ENCODE measurements at regions not wholly inside any gene's neighbourhood (a gene's known extent, or its start where the extent isn't known, plus 50 kb on each side); places are given as distances from the start of the nearest gene placed in this dataset.

DNA sequence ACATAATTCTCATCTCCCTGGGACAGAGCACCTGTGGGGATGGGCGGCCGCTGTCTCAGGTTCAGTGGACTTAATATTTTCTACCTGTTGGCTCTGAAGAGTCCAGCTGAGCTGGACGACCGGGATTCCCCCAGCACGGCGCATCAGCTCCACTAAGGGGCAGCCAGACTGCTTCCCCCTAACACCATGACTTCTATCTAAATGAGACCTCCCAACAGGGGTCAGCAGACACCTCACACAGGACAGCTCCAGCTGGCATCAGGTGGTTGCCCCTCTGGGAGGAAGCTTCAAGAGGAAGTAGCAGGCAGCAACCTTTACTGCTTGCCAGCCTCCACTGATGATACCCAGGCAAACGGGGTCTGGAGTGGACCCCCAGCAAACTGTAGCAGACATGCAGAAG is 226.0 kb upstream of the DSEL start:
- TF ChIP-seq POU5F1 (IDR thresholded peaks at IDR 0.05; ENCODE audit: low read depth, low read length), result no peak
- TF ChIP-seq RAD21 (IDR thresholded peaks at IDR 0.05 in 1 of 2, conservative IDR thresholded peaks at IDR 0.05 in 1 of 2; ENCODE audit: low read depth in 2 of 2, low read length in 2 of 2), result peak in 1 of 2 experiments; percentile 23; a peak in 1 of 4 replicates
- Histone ChIP-seq H3K23me2 (ENCODE audit: low read depth, low read length) (no peaks in the 10 kb centered on the region), H3K4me2 (ENCODE audit: insufficient read depth in 1 of 2, low read depth in 2 of 2, low read length in 2 of 2) (no peak overlapping the region), H3K27ac (ENCODE audit: low read depth, low read length) (no peak overlapping the region), H3K14ac (ENCODE audit: insufficient read length) (no peak overlapping the region), H3K4me3 (ENCODE audit: extremely low read depth in 1 of 4, insufficient read depth in 2 of 4, low read depth in 3 of 4, low read length in 4 of 4) (no peak overlapping the region), H4K91ac (replicated peaks; ENCODE audit: insufficient read length, low read length) (no peak overlapping the region), H4K8ac (ENCODE audit: extremely low read depth, insufficient read depth, low read length) (no peak overlapping the region), H2BK120ac (replicated peaks; ENCODE audit: low read depth, low read length) (no peak overlapping the region), H4K20me1 (replicated peaks in 1 of 2; ENCODE audit: control insufficient read depth in 1 of 2, insufficient read depth in 2 of 2, low read length in 2 of 2) (no peaks in the 10 kb centered on the region), H3K23ac (ENCODE audit: insufficient read length) (no peak overlapping the region), H2AFZ (ENCODE audit: low read length) (no peak overlapping the region), H2BK12ac (ENCODE audit: low read depth, low read length) (no peak overlapping the region), H4K5ac (ENCODE audit: insufficient read length, low read depth, low read length) (no peak overlapping the region), H3K27me3 (replicated peaks in 1 of 4; ENCODE audit: control insufficient read depth in 3 of 4, extremely low read depth in 1 of 4, insufficient read depth in 3 of 4, low read length in 3 of 4) (no peaks in the 10 kb centered on the region), H3K79me2 (ENCODE audit: control insufficient read depth in 1 of 2, insufficient read depth in 2 of 2, low read length in 2 of 2) (no peaks in the 10 kb centered on the region), H3K79me1 (ENCODE audit: low read depth, low read length) (no peaks in the 10 kb centered on the region), H3K9me3 (ENCODE audit: insufficient read depth in 2 of 2, low read depth in 1 of 2, low read length in 1 of 2) (no peaks in the 10 kb centered on the region), H2BK5ac (ENCODE audit: low read depth, low read length) (no peak overlapping the region), H3K18ac (ENCODE audit: extremely low read depth, low read length) (no peak overlapping the region), H2AK5ac (ENCODE audit: low read depth, low read length) (no peak overlapping the region), H2BK15ac (ENCODE audit: low read length) (no peak overlapping the region), H3K56ac (replicated peaks; ENCODE audit: insufficient read length, low read depth, low read length) (no peak overlapping the region), H3K36me3 (ENCODE audit: control insufficient read depth in 2 of 4, insufficient read depth in 4 of 4, low read length in 3 of 4) (no peaks in the 10 kb centered on the region), H3K4me1 (replicated peaks in 1 of 4; ENCODE audit: control insufficient read depth in 3 of 4, insufficient read depth in 4 of 4, low read length in 3 of 4) (no peaks in the 10 kb centered on the region), H2BK20ac (ENCODE audit: low read length) (no peak overlapping the region), H3K4ac (replicated peaks; ENCODE audit: insufficient read length, low read depth, low read length) (no peak overlapping the region), H3K9ac (replicated peaks in 1 of 4; ENCODE audit: extremely low read depth in 1 of 4, low read depth in 3 of 4, low read length in 3 of 4) (no peak overlapping the region)
- FAIRE-seq (no peak), DNase-seq (ENCODE audit: low read depth in 1 of 2, low spot score in 2 of 2) (no peak)
- ChIA-PET POLR2A (ENCODE audit: partially characterized antibody) (no interaction called here), CTCF (ENCODE audit: partially characterized antibody) (interaction anchor here (0.6 to 1.1 kb wide), 4 partner anchors 78 to 882 kb away, joined by 3 to 4 read pairs (median 3); partner anchors contain the start of gene DSEL)
- WGBS, 2 experiments (ENCODE audit: extremely low coverage in 1 of 2, insufficient coverage in 1 of 2, insufficient read length in 1 of 2, insufficient replicate concordance in 2 of 2, low coverage in 1 of 2, low lambda C conversion rate in 2 of 2, missing lambda C conversion rate in 1 of 2), result 96% methylated on average over 5 of the region's 7 CpGs; no CpG with 5 or more reads in 1 of the 2 experiments
